GM12891 (cell line): ENCODE measurements at regions not wholly inside any gene's neighbourhood (a gene's known extent, or its start where the extent isn't known, plus 50 kb on each side); places are given as distances from the start of the nearest gene placed in this dataset.
A peak's percentile ranks its signal among the peaks of the same experiment; 100 is the strongest.

Experiments
- DNase-seq: peaks from one replicate; pipeline ENCODE4 v3.0.0; 2011; ENCODE audit warnings: low spot score; ENCODE audit not compliant: insufficient read length
- FAIRE-seq: peaks from 2 replicates; lab custom pipeline; 2011; peaks lifted over from hg19 to GRCh38; lab: Jason Lieb, UNC
- PAX5 ChIP-seq: IDR thresholded peaks from 2 replicates; pipeline ENCODE4 v1.6.1; 2011; ENCODE audit warnings: low read length, moderate library complexity, mild to moderate bottlenecking; ENCODE audit not compliant: insufficient read depth, severe bottlenecking
- POLR2A ChIP-seq: IDR thresholded peaks from 2 replicates; pipeline ENCODE4 v1.6.1; 2011; ENCODE audit warnings: low read depth, low read length, control low read depth
- POLR2AphosphoS5 ChIP-seq: IDR thresholded peaks from 2 replicates; pipeline ENCODE4 v1.6.1; 2011; ENCODE audit warnings: low read depth, low read length, control low read depth
- POU2F2 ChIP-seq: IDR thresholded peaks from 2 replicates; pipeline ENCODE4 v1.6.1; 2011; ENCODE audit warnings: low read depth, mild to moderate bottlenecking, control low read depth, low read length, moderate library complexity
- SPI1 ChIP-seq: IDR thresholded peaks from 2 replicates; pipeline ENCODE4 v1.6.1; 2011; ENCODE audit warnings: low read depth, low read length, control low read depth
- TAF1 ChIP-seq: IDR thresholded peaks from 2 replicates; pipeline ENCODE4 v1.6.1; 2011; ENCODE audit warnings: low read depth, low read length, control low read depth

DNA sequence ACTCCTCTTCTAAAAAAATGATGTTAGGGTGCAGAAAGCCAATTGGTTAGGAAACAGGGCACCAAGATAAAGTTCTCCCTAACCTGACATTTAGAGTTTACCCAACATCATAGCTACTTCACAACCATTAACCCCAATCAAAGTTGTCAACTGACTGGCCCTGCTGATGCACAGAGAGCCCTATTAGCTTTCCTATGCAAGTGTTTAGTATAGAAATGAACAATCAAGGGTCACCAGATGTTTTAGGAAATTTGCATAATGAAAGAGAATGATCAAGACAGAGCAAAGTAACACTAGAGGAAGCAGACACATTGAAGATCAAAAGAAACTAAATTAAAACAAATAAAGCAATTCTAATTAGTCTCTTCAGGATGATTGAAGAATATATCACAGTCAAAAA is 64.2 kb upstream of the DCC start:
- DNase-seq = no peak
- TF ChIP-seq TAF1 (no peak), POU2F2 (no peak), SPI1 (no peak), PAX5 (no peak), POLR2A (no peak), POLR2AphosphoS5 (no peak)
- no peak for FAIRE-seq

DNA sequence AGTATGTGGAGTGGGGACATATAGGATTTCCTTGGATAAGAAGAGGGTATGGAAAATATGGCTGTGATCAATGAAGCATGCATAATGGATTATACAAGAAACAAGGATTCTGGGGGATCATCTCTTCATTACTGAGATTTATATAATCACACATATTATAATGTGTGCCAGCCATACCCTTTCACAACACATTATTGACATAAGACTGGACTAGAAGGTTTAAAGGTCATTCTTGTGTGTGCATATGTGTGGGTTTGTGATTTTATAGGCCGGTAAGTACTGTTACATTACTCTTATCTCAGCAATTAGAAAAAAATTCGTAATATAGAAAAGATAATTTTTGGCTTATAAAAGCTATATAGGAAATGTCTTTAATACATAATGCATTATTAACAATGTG is 62.2 kb upstream of the DCC start:
- DNase-seq (no peak), FAIRE-seq (no peak)

DNA sequence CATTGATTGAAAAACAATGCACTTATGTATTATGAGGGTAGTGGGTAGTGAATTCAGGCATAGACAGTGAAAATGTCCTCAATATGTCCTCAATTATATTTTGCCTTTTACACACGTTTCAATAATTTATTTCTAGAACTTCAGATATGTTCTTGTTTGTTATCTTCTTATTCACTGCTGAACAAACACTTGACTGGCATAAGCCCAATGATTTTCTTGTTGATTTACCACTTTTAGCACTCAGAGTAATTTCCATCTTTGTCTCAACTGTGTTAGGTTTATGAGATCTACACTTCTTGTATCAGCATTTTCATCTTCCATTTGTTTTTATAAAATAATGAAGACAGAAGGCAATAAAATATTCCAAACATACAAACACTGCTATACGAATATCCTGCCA is 61.8 kb upstream of the DCC start:
- FAIRE-seq (no peak), DNase-seq (no peak)
- no peak for TF ChIP-seq SPI1
- no peak for TF ChIP-seq PAX5
- no peak for TF ChIP-seq POLR2AphosphoS5
- TF ChIP-seq POU2F2 = no peak
- no peak for TF ChIP-seq TAF1
- no peak for TF ChIP-seq POLR2A

More for the DNA sequence above, 62.2 kb upstream of the DCC start:
- no peak for TF ChIP-seq POU2F2
- no peak for TF ChIP-seq POLR2A
- no peak for TF ChIP-seq TAF1
- no peak for TF ChIP-seq POLR2AphosphoS5
- TF ChIP-seq SPI1 = no peak
- TF ChIP-seq PAX5 = no peak

DNA sequence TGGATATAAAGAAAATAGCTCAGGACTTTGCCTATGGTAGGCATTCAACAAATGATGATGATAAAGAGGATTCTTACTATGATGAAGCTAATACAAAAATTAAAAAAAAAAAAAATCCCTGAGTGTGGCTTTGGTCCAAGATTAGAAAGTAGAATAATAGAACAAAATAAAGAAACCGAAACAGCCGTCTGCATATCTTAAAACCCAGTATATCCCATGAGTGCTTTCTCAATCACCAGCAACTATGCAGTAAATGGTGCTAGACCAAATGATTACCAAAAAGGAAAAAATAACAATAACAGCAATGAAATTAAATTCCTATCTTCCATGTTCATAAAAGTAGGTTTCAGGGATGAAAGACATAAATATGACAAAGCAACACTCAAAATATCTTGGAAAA is 59.3 kb upstream of the DCC start:
- DNase-seq (no peak), FAIRE-seq (no peak)
- TF ChIP-seq POU2F2 (no peak), SPI1 (no peak), POLR2AphosphoS5 (no peak), TAF1 (no peak), PAX5 (no peak), POLR2A (no peak)

DNA sequence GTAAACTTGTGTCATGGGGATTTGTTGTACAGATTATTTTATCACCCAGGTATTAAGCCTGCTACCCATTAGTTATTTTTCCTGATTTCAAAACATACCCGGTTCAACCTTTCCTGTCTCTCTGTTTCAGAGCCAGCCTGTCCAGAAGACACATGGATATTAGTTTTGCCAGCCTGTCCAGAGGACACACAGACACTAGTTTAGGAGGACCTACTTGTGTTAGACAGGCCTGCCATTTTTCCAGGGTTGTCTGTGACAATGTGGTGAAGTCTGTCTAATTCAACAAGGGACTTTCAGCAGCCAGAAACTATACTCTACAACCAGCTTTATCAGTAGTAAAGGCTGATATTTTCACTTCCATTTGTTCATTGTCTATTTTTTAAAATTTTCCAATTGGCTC is 56.1 kb upstream of the DCC start:
- FAIRE-seq = no peak
- TF ChIP-seq POLR2AphosphoS5 = no peak
- no peak for TF ChIP-seq TAF1
- TF ChIP-seq PAX5 = no peak
- TF ChIP-seq POU2F2 = no peak
- no peak for TF ChIP-seq SPI1
- TF ChIP-seq POLR2A = no peak
- no peak for DNase-seq

DNA sequence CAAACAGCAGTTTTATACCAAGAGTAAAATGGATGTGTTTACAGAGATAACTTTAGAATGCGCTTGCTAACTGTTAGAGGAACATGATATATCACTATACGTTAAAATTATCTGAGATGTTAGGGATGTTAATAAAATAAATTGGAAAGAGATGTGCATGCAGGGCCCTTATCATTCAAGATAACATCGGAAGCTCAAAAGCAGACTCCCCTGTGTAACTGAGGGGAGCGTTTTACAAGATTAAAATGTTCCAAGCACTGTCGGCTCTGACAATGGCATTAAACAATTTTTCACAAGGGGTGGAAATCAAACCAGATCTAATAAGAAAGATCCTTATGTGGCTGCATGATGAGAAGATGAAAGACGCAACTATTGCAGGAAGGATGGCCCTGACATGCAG is 53.3 kb upstream of the DCC start:
- FAIRE-seq = no peak
- no peak for TF ChIP-seq PAX5
- TF ChIP-seq POU2F2 = no peak
- no peak for TF ChIP-seq POLR2AphosphoS5
- TF ChIP-seq POLR2A = no peak
- no peak for TF ChIP-seq SPI1
- TF ChIP-seq TAF1 = no peak

DNA sequence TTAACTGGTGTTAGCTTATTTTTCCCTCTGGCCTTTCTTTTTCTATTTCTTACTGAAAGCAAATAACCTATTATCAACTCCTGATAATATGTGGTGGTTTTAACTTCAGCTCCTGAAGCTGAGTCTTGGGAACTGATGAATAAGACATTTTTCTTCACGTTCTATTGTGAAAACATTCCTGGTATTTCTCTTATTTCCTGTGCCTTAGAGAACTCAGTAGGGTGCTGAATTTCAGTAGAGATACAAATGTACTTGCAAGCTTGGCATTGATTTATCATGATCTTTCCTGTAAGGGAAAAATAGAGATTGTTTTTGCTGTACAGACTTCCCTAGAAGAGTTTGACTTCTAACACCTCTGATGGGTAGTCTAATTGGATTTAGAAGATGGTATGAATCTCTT is 52.8 kb upstream of the DCC start:
- no peak for TF ChIP-seq PAX5
- no peak for DNase-seq
- FAIRE-seq = no peak

More for the DNA sequence above, 53.3 kb upstream of the DCC start:
- no peak for DNase-seq

DNA sequence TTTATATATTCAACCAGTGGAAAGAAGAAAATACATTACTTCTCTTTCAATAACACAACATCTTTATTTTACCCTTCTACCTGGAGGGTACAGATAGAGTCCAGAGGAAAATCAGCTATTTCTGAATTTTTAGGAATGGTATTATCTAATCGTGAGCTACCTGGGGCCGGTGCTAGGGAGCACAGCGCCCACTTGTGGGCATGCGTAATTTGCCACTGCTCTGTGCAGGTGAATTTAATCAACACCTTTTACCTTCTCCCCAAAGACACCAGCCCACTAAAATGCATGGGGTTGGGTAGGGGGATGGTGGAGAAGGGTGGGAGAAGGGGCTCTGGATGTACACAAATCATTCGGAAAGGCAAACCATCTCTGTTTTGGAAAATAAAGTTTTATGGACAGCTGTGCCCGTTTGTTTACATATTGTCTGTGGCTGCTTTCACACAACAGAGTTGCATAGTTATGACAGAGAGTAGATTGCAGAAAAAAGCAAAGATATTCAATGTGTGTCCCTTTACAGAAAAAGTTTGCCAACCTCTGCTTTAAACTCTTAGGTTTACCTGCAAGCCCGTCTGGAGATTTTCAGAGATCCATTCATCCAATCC is 51.5 kb upstream of the DCC start:
- peak; percentile 56 for FAIRE-seq
- peak; percentile 1 for DNase-seq
- TF ChIP-seq TAF1 (no peak), POU2F2 (peak; percentile 57; the same call in 1 of the 2 replicates), PAX5 (no peak)

DNA sequence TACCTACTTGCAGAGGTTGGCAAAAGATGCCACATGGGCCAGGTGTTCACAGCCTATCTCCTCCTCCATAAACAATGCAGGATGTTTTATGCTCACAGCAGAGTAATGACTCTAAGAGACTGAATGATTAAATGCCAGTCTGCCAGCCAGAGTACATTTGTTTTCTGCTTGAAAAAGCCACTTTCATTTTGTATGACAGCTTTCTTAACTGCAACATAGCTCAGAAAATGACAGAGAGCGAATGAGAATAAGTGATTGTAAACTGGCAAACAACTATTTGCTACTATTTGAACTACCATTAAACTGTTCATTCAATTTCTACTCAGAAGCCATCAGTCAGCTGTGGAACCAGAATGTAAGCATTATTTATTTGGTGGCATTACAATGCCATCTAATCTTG is 50.6 kb upstream of the DCC start:
- DNase-seq = no peak
- no peak for FAIRE-seq
- no peak for TF ChIP-seq POU2F2
- TF ChIP-seq POLR2A = no peak
- no peak for TF ChIP-seq SPI1
- TF ChIP-seq POLR2AphosphoS5 = no peak
- TF ChIP-seq PAX5 = no peak
- no peak for TF ChIP-seq TAF1
